AG10803 (cell line): ENCODE measurements at regions not wholly inside any gene's neighbourhood (a gene's known extent, or its start where the extent isn't known, plus 50 kb on each side); places are given as distances from the start of the nearest gene placed in this dataset.

Experiments used
- DNase-seq: peaks from one replicate; pipeline ENCODE4 v3.0.0; 2010; ENCODE audit warnings: low read depth
- H3K4me3 ChIP-seq: 2 replicates; pipeline ENCODE4 v1.5.1; 2011; ENCODE audit warnings: mild to moderate bottlenecking, low read length, control low read depth
- CTCF ChIP-seq: conservative IDR thresholded peaks from 2 replicates; pipeline ENCODE4 v1.5.1; 2011; ENCODE audit warnings: mild to moderate bottlenecking, low read length, control low read depth, inconsistent platforms

DNA sequence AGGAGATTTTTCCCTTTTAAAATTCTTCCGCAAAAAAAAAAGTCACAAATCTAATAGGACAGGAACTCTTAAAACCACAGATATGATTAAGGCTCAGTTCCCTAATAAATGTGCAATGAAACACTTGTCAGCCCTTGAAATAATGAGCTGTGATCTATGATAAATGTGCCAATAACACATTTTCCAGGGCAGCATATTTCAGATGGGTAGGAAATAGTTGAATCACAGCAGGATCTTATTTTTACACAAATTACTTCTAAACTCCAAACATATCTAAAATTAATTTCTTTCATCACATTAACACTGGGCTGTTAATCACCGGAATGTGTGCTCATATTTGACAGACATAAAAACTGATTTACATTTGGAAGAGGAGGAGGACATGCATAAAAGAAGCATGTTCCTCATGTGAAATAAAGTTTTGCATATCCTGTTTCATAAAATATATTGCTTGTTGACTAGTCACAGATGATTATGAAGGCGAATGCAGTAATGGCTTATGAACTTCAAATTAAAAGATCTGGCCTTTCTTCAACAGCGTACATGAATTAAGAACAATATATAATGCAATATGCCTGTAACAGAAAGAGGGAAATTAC is 281.4 kb downstream of the PAX3 start:
- H3K4me3 ChIP-seq = no peak overlapping the region
- no peak for DNase-seq
- TF ChIP-seq CTCF = no peak

DNA sequence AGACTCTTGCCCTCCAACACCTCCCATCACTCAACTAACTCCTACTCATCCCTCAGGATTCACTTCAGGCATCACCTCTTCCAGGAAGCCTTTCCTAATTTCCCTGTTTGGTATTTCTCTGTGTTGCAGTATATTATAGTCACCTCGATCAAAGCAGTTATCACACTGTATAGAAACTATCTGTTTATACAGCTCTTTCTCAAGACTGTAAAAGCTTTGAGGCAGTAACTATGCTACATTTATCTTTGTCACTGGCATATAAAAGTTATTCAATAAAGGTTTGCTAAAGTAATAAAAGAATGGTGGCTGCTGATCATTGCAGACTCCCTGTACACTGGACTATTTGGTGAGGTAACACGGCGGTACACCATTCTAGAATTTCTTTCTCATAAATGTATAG is 284.9 kb downstream of the PAX3 start:
- no peak for DNase-seq
- TF ChIP-seq CTCF = no peak
- no peak overlapping the region for H3K4me3 ChIP-seq

- no peak overlapping the region for H3K4me3 ChIP-seq
- peak; percentile 57 for DNase-seq
- TF ChIP-seq CTCF = no peak
These were observed 298.5 kb downstream of the PAX3 start for GRCh38 chr2:222000326-222000725.

GRCh38 chr2:221999717-222000116 is 299.1 kb downstream of the PAX3 start:
- peak; percentile 28 for DNase-seq
- no peak overlapping the region for H3K4me3 ChIP-seq
- TF ChIP-seq CTCF = no peak

GRCh38 chr2:221999166-221999565 is 299.6 kb downstream of the PAX3 start:
- no peak for DNase-seq
- H3K4me3 ChIP-seq = no peak overlapping the region
- TF ChIP-seq CTCF = no peak

- TF ChIP-seq CTCF = no peak
- no peak overlapping the region for H3K4me3 ChIP-seq
- DNase-seq = no peak
These were observed 301.1 kb downstream of the PAX3 start for GRCh38 chr2:221997683-221998082.

- no peak for TF ChIP-seq CTCF
These were observed 301.7 kb downstream of the PAX3 start for GRCh38 chr2:221997100-221997499.

More at GRCh38 chr2:221997100-221997499, 301.7 kb downstream of the PAX3 start:
- peak; percentile 68 for DNase-seq
- no peak overlapping the region for H3K4me3 ChIP-seq
